ENCODE measurements at regions not wholly inside any gene's neighbourhood (a gene's known extent, or its start where the extent isn't known, plus 50 kb on each side); places are given as distances from the start of the nearest gene placed in this dataset.

GRCh38 chr2:18723219-18723618, 133.8 kb upstream of the NT5C1B start:
- no peak for DNase-seq

- no peak for DNase-seq
Observed at GRCh38 chr2:18722101-18722500, 132.7 kb upstream of the NT5C1B start.

- no peak for DNase-seq
Observed at GRCh38 chr2:18721038-18721922, 131.9 kb upstream of the NT5C1B start.

- no peak for DNase-seq
Observed at GRCh38 chr2:18719978-18720775, 130.8 kb upstream of the NT5C1B start.

- no peak for DNase-seq
Observed at GRCh38 chr2:18708203-18708715, 118.9 kb upstream of the NT5C1B start.

GRCh38 chr2:18706001-18706400, 116.6 kb upstream of the NT5C1B start:
- no peak for DNase-seq

- no peak for DNase-seq
Observed at GRCh38 chr2:18704276-18704675, 114.9 kb upstream of the NT5C1B start.

- no peak for DNase-seq
Observed at GRCh38 chr2:18703555-18703954, 114.2 kb upstream of the NT5C1B start.

GRCh38 chr2:18701981-18702380, 112.6 kb upstream of the NT5C1B start:
- no peak for DNase-seq

GRCh38 chr2:18701546-18701945, 112.2 kb upstream of the NT5C1B start:
- DNase-seq, result no peak

- DNase-seq, result no peak
Observed at GRCh38 chr2:18690342-18690741, 101.0 kb upstream of the NT5C1B start.

GRCh38 chr2:18684206-18685038, 95.1 kb upstream of the NT5C1B start:
- DNase-seq, result peak; percentile 22

- no peak for DNase-seq
Observed at GRCh38 chr2:18682681-18683080, 93.3 kb upstream of the NT5C1B start.

- DNase-seq, result no peak
Observed at GRCh38 chr2:18677280-18677679, 87.9 kb upstream of the NT5C1B start.

GRCh38 chr2:18674309-18674708, 84.9 kb upstream of the NT5C1B start:
- DNase-seq, result no peak

- DNase-seq, result no peak
Observed at GRCh38 chr2:18671363-18671762, 82.0 kb upstream of the NT5C1B start.

- DNase-seq, result no peak
Observed at GRCh38 chr2:18668221-18668620, 78.9 kb upstream of the NT5C1B start.

GRCh38 chr2:18664421-18664820, 75.1 kb upstream of the NT5C1B start:
- no peak for DNase-seq

GRCh38 chr2:18663861-18664260, 74.5 kb upstream of the NT5C1B start:
- DNase-seq, result no peak

- DNase-seq, result no peak
Observed at GRCh38 chr2:18662689-18663088, 73.3 kb upstream of the NT5C1B start.

GRCh38 chr2:18659915-18660314, 70.5 kb upstream of the NT5C1B start:
- no peak for DNase-seq

GRCh38 chr2:18656048-18656447, 66.7 kb upstream of the NT5C1B start:
- no peak for DNase-seq

Data from renal pelvis (tissue), 1 donor.